K562 (cell line): ENCODE measurements at regions not wholly inside any gene's neighbourhood (a gene's known extent, or its start where the extent isn't known, plus 50 kb on each side); places are given as distances from the start of the nearest gene placed in this dataset.

Source experiments
- ATAC-seq: fragments of 200-7000 bp; cut with Tn5 transposase; 3 replicates; pipeline ENCODE4 v1.9.1; 2020; ENCODE audit warnings: moderate library complexity
- BruUV-seq: library from RNA; stranded (reverse); fragments of 400-500 nt; replicated peaks from 2 replicates; lab custom pipeline; 2021; lab: Mats Ljungman, UMichigan
- CTCF ChIA-PET: fragments of 300-600 bp; formaldehyde crosslinking; extraction: SDS; loops from one replicate; lab custom pipeline; 2021; ENCODE audit warnings: low intra/inter-chr PET ratio; lab: Yijun Ruan, JAX
- POLR2A ChIA-PET: fragments of 300-600, 350-650 bp; sonication (Branson Sonifier 250); formaldehyde crosslinking; extraction: SDS; loops from one replicate; lab custom pipeline; 2021; ENCODE audit warnings: antibody characterized with exemption, inconsistent platforms; lab: Yijun Ruan, JAX
- DNase-seq, 4 experiments: peaks; one replicate each; pipeline versions ENCODE4 v3.0.0 to v3.0.0-alpha.2; 2011 to 2018; ENCODE audit warnings: low spot score in 3 of 4, mixed read lengths in 3 of 4; ENCODE audit errors: extremely low read depth in 1 of 4
- FAIRE-seq: peaks from 2 replicates; lab custom pipeline; 2011; peaks lifted over from hg19 to GRCh38; lab: Jason Lieb, UNC
- H2AFZ ChIP-seq: 2 replicates; pipeline ENCODE4 v1.6.0; 2011; ENCODE audit warnings: low read depth, low read length, control low read depth, inconsistent platforms
- H3K27ac ChIP-seq: fragments of 200-600 bp; 3 replicates; pipeline ENCODE4 v1.8.0; 2011; ENCODE audit warnings: low read depth, mild to moderate bottlenecking, control low read depth, inconsistent platforms, low read length, moderate library complexity, mixed read lengths; ENCODE audit errors: extremely low read depth
- H3K27me3 ChIP-seq, 2 experiments: fragments of 300-600 bp in 1 of 2; 2 replicates in 1 of 2; 3 replicates in 1 of 2; pipeline versions ENCODE4 v1.6.0 to v1.8.0; 2011; ENCODE audit warnings: inconsistent platforms in 2 of 2, low read length in 2 of 2, mild to moderate bottlenecking in 1 of 2, mixed read lengths in 1 of 2, moderate library complexity in 1 of 2; ENCODE audit not compliant: control insufficient read depth in 2 of 2, insufficient read depth in 2 of 2
- H3K36me3 ChIP-seq: fragments of 300-600 bp; 3 replicates; pipeline ENCODE4 v1.8.0; 2011; ENCODE audit warnings: mild to moderate bottlenecking, low read length, inconsistent platforms; ENCODE audit not compliant: control insufficient read depth, insufficient read depth
- H3K4me1 ChIP-seq, 2 experiments: fragments of 200-600 bp in 1 of 2; replicated peaks in 1 of 2; 2 replicates in 1 of 2; 3 replicates in 1 of 2; pipeline versions ENCODE4 v1.5.1 to v1.8.0; 2011; ENCODE audit warnings: inconsistent platforms in 2 of 2, low read length in 2 of 2, mild to moderate bottlenecking in 1 of 2, mixed read lengths in 1 of 2, moderate library complexity in 1 of 2; ENCODE audit not compliant: control insufficient read depth in 2 of 2, insufficient read depth in 2 of 2
- H3K4me2 ChIP-seq: 2 replicates; pipeline ENCODE4 v1.6.1; 2011; ENCODE audit warnings: low read length, control low read depth, inconsistent platforms, mixed read lengths; ENCODE audit not compliant: insufficient read depth
- H3K4me3 ChIP-seq: fragments of 200-600 bp; sonication (generic), shearing (Covaris generic); 2 replicates; pipeline ENCODE4 v1.5.1; 2016; ENCODE audit warnings: control low read depth, inconsistent platforms
- H3K79me2 ChIP-seq: fragments of 200-600 bp; 3 replicates; pipeline ENCODE4 v1.8.0; 2011; ENCODE audit warnings: low read length, inconsistent platforms; ENCODE audit not compliant: control insufficient read depth, insufficient read depth
- H3K9ac ChIP-seq, 2 experiments: 2 replicates each; pipeline versions ENCODE4 v1.6.0 to v1.6.1; 2011; ENCODE audit warnings: low read depth in 2 of 2, low read length in 2 of 2, control low read depth in 1 of 2, inconsistent platforms in 1 of 2, mild to moderate bottlenecking in 1 of 2, mixed read lengths in 1 of 2; ENCODE audit not compliant: insufficient read depth in 1 of 2
- H3K9me1 ChIP-seq: one replicate; pipeline ENCODE4 v1.6.0; 2011; ENCODE audit warnings: inconsistent platforms, mild to moderate bottlenecking, low read length, moderate library complexity; ENCODE audit not compliant: control insufficient read depth, insufficient read depth
- H3K9me3 ChIP-seq: replicated peaks from 2 replicates; pipeline ENCODE4 v1.5.1; 2011; ENCODE audit warnings: low read depth, low read length, inconsistent platforms; ENCODE audit not compliant: control insufficient read depth, insufficient read depth
- H4K20me1 ChIP-seq: replicated peaks from 2 replicates; pipeline ENCODE4 v1.6.1; 2011; ENCODE audit warnings: low read length, inconsistent platforms, mixed read lengths; ENCODE audit not compliant: control insufficient read depth, insufficient read depth
- CBX2 ChIP-seq: fragments of 200-600 bp; sonication (generic); IDR thresholded peaks from one replicate; pipeline ENCODE4 v1.6.1; 2012; ENCODE audit warnings: mild to moderate bottlenecking, low read length, inconsistent platforms; ENCODE audit not compliant: insufficient read depth, poor library complexity, severe bottlenecking
- NCOA4 ChIP-seq: fragments of 450-650 bp; IDR thresholded peaks from 2 replicates; pipeline ENCODE4 v1.6.1; 2018; ENCODE audit warnings: mild to moderate bottlenecking; ENCODE audit not compliant: partially characterized antibody
- POLR2AphosphoS2 ChIP-seq: IDR thresholded peaks from 2 replicates; pipeline ENCODE4 v1.6.1; 2012; ENCODE audit warnings: low read length, improper control_type of control experiment
- RB1 ChIP-seq: fragments of 450-650 bp; IDR thresholded peaks from 2 replicates; pipeline ENCODE4 v1.6.1; 2017; ENCODE audit warnings: low read depth, mild to moderate bottlenecking
- RBM34 ChIP-seq: fragments of 200-400 bp; formaldehyde crosslinking; IDR thresholded peaks from 2 replicates; pipeline ENCODE4 v1.6.1; 2018; ENCODE audit warnings: low read length, borderline replicate concordance; ENCODE audit not compliant: insufficient read depth
- RFX7 ChIP-seq: fragments of 250-450 bp; sonication (Bioruptor Pico); IDR thresholded peaks from 2 replicates; pipeline ENCODE4 v1.5.1; 2021; ENCODE audit warnings: mild to moderate bottlenecking
- SNRNP70 ChIP-seq: fragments of 200-400 bp; formaldehyde crosslinking; optimal IDR thresholded peaks from 2 replicates; pipeline ENCODE3; 2017; ENCODE audit warnings: low read depth, low read length
- ZNF263 ChIP-seq: sonication (generic); formaldehyde crosslinking; IDR thresholded peaks from 2 replicates; pipeline ENCODE4 v1.8.0; 2022; ENCODE audit warnings: mild to moderate bottlenecking, missing genetic modification reagents, borderline replicate concordance
- ZNF699 ChIP-seq: fragments of 250-450 bp; sonication (Bioruptor Pico); IDR thresholded peaks from 2 replicates; pipeline ENCODE4 v1.8.0; 2021; ENCODE audit warnings: mild to moderate bottlenecking, moderate library complexity; ENCODE audit not compliant: insufficient replicate concordance
- ZNF766 ChIP-seq: fragments of 200-800 bp; sonication (Bioruptor generic); conservative IDR thresholded peaks from 2 replicates; pipeline ENCODE4 v1.6.1; 2016; ENCODE audit warnings: missing genetic modification characterization, missing compliant biosample characterization
- WGBS: fragments of 100-300 bp; shearing (Covaris generic); methylation state at CpG from one replicate; pipeline ENCODE4 v1.1.6; 2016; ENCODE audit warnings: low coverage, mixed read lengths; ENCODE audit not compliant: insufficient coverage; ENCODE audit errors: missing lambda C conversion rate; 5-methylcytosine and 5-hydroxymethylcytosine counted together
- in situ Hi-C: fragments of 300-500 bp; cut with MboI; formaldehyde crosslinking; loops from 4 replicates; pipeline ENCODE4 v1.15.0; 2018; ENCODE audit warnings: inconsistent platforms, mixed read lengths
- intact Hi-C: fragments of 100-400 bp; cut with micrococcal nuclease; formaldehyde crosslinking; loops from 2 replicates; pipeline ENCODE4 v1.14.2; 2022
- TF ChIP-seq, protein P1 (sequence below): fragments of 450-650 bp; IDR thresholded peaks from one replicate; pipeline ENCODE4 v1.6.1; 2018; ENCODE audit warnings: mild to moderate bottlenecking, moderate library complexity; ENCODE audit not compliant: partially characterized antibody

DNA sequence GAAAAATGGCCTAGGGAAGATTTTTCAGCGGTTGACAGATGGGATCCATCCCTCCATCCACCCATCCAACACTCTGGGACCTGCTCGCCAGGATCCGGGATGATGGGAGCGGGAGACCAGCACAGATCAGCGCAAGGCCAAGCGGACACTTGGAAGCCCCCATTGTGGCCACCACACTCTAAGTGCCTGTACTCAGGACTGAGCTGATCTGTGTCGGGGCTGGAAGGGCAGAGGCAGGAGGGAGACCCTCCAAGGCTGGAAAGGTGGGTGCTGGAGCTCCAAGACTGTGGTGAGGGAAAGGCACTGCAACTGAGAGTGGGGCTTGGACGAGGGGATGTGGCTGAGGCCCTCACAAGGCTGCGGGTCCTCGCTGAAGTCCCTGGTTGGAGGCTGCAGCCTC is 91.8 kb upstream of the TRPM1 start:
- POLR2A ChIA-PET = no interaction called here
- Histone ChIP-seq H3K36me3 (no peaks in the 10 kb centered on the region), H3K4me2 (no peak overlapping the region), H3K27ac (no peak overlapping the region), H3K4me1 (no peaks in the 10 kb centered on the region), H3K4me3 (no peak overlapping the region), H2AFZ (no peak overlapping the region), H3K9me1 (no peaks in the 10 kb centered on the region), H3K9ac (no peak overlapping the region)
- FAIRE-seq = no peak
- DNase-seq = no peak
- in situ Hi-C loops (no loop called here), intact Hi-C loops (no loop called here)
- ATAC-seq = no peak
- 2% methylated on average over 7 of the region's 10 CpGs for WGBS
- BruUV-seq = no TSS peak
- TF ChIP-seq ZNF699 (CRISPR knock-in tag) (no peak), RB1 (no peak), RFX7 (CRISPR knock-in tag) (no peak)
- TF ChIP-seq, all 486 proteins: peak for 0
- H4K20me1 ChIP-seq = no peaks in the 10 kb centered on the region
- no peaks in the 10 kb centered on the region for H3K9me3 ChIP-seq
- H3K27me3 ChIP-seq = peaks cover 0 to 17% of the 10 kb centered on the region in 2 experiments; a peak in 2 of 5 replicates
- H3K79me2 ChIP-seq = no peaks in the 10 kb centered on the region
- CTCF ChIA-PET = no interaction called here

DNA sequence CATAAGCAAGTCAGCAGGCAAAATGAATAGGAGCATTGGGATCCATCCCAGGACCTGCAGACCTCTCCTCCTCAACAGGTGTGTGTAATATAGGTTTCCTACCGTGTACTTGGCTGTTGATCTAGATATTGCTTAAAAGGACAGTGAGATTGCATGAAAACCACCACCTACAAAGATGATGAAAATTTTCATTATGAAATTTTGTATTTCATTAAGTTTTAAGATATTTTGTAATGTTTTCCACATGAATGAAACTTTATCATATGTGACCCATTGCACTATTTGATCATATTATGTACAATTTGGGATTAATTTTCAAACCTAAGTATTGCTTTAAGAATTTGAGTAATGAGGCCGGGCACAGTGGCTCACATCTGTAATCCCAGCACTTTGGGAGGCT is 94.3 kb upstream of the TRPM1 start:
- Histone ChIP-seq H3K9ac (no peak overlapping the region), H3K9me3 (no peaks in the 10 kb centered on the region), H3K4me2 (no peak overlapping the region), H2AFZ (no peak overlapping the region), H3K79me2 (no peaks in the 10 kb centered on the region), H3K27me3 (peaks cover 0 to 27% of the 10 kb centered on the region in 2 experiments; a peak in 2 of 5 replicates), H3K4me1 (no peaks in the 10 kb centered on the region), H3K27ac (no peak overlapping the region), H3K9me1 (no peaks in the 10 kb centered on the region), H3K36me3 (no peaks in the 10 kb centered on the region), H4K20me1 (no peaks in the 10 kb centered on the region), H3K4me3 (no peak overlapping the region)
- TF ChIP-seq CBX2 = no peak
- TF ChIP-seq POLR2AphosphoS2 = no peak
- TF ChIP-seq SNRNP70 = no peak
- TF ChIP-seq ZNF263 = no peak
- no peak for TF ChIP-seq RBM34
- TF ChIP-seq NCOA4 = no peak
- TF ChIP-seq, protein P1, sequence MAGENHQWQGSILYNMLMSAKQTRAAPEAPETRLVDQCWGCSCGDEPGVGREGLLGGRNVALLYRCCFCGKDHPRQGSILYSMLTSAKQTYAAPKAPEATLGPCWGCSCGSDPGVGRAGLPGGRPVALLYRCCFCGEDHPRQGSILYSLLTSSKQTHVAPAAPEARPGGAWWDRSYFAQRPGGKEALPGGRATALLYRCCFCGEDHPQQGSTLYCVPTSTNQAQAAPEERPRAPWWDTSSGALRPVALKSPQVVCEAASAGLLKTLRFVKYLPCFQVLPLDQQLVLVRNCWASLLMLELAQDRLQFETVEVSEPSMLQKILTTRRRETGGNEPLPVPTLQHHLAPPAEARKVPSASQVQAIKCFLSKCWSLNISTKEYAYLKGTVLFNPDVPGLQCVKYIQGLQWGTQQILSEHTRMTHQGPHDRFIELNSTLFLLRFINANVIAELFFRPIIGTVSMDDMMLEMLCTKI = no peak
- no peak for TF ChIP-seq ZNF766 (CRISPR knock-in tag)
- in situ Hi-C loops = loop anchor here (5.0 kb wide), 1 partner anchor 241 kb away; no protein-coding TSS in a partner anchor
- intact Hi-C loops = no loop called here
- DNase-seq (no peak), ATAC-seq (no peak), FAIRE-seq (no peak)
- no TSS peak for BruUV-seq
- CTCF ChIA-PET = no interaction called here
- 4% methylated on average over 2 of the region's 2 CpGs for WGBS
- POLR2A ChIA-PET = no interaction called here
